ENCODE measurements at regions not wholly inside any gene's neighbourhood (a gene's known extent, or its start where the extent isn't known, plus 50 kb on each side); places are given as distances from the start of the nearest gene placed in this dataset.

- H3K27me3 ChIP-seq = no peaks in the 10 kb centered on the region
- DNase-seq (no peak), ATAC-seq (no peak), FAIRE-seq (no peak)
- no peaks in the 10 kb centered on the region for H3K4me1 ChIP-seq
- intact Hi-C loops (cut with DNase I) = no loop called here
- no peak overlapping the region for H3K4me3 ChIP-seq
- TF ChIP-seq CTCF (IDR thresholded peaks at IDR 0.05) = no peak
- H3K9me3 ChIP-seq = no peaks in the 10 kb centered on the region
- no peaks in the 10 kb centered on the region for H3K36me3 ChIP-seq
- 76 to 86% methylated on average over 1 of the region's 1 CpG for WGBS, 2 donors
- H3K27ac ChIP-seq = no peak overlapping the region
Measured at GRCh38 chr7:92992932-92993331, 124.8 kb downstream of the SAMD9 start.

- Histone ChIP-seq H3K27ac (no peak overlapping the region), H3K4me3 (no peak overlapping the region), H3K27me3 (no peaks in the 10 kb centered on the region), H3K36me3 (no peaks in the 10 kb centered on the region), H3K4me1 (no peaks in the 10 kb centered on the region), H3K9me3 (no peaks in the 10 kb centered on the region)
- FAIRE-seq = no peak
- ATAC-seq = no peak
- 70% methylated on average over 3 of the region's 3 CpGs for WGBS, 2 donors
- no peak for TF ChIP-seq CTCF (IDR thresholded peaks at IDR 0.05)
- intact Hi-C loops (cut with DNase I) = no loop called here
- DNase-seq = no peak
Measured at GRCh38 chr7:92992483-92992882, 125.3 kb downstream of the SAMD9 start.

DNA sequence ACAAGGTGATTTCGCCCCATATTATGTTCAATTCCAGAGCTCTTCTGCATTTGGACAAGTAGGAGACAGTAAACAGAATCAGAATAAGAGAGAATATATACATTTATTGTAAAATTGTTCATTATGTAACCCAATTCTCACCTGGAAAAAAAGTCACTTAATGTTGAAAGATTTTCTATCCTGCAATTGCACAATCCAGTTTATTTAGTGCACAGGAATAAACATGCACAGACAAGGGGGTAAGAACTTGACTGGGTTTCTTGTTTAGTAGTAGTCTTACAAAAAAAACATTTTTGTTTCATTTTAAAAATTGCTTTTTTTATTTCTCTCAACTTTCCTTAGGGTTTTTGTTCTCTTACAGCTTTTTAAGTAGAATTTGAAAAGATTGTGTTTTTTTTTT is 126.6 kb downstream of the SAMD9 start:
- H3K27me3 ChIP-seq = no peaks in the 10 kb centered on the region
- no peaks in the 10 kb centered on the region for H3K4me1 ChIP-seq
- TF ChIP-seq CTCF (IDR thresholded peaks at IDR 0.05) = no peak
- no peak for ATAC-seq
- no peak overlapping the region for H3K4me3 ChIP-seq
- H3K27ac ChIP-seq = no peak overlapping the region
- DNase-seq = no peak
- FAIRE-seq = no peak
- no peaks in the 10 kb centered on the region for H3K36me3 ChIP-seq
- whole genome bisulfite sequencing, 2 donors = 87 to 95% methylated on average over 1 of the region's 1 CpG
- H3K9me3 ChIP-seq = no peaks in the 10 kb centered on the region
- intact Hi-C loops (cut with DNase I) = no loop called here

DNA sequence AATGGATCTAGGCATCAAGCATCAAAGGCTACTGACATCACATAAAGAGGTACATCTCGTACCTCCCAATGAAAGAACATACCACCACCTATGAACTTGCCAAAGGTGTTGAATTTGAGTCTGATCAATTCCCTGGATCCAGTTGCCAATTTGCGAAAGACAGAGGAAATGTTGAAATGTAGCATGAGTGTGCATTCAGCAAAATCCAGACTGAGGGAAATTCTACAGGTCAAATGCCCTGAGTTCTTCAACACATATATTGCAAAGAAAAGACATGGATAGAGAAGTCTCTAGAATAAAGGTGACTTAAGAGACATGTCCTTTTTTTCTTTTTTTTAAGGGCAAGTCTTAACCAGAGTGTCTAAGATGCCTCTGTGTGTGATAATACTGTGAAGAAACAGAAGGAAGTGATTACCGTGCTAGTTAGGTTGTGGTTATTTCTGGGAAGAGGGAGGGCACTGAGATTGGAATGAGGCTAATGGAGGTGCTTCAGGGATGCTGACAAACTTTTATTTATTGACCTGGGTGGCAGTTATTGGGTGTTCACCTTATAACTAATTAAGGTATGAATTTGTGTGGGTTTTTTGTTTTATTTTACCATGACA is 128.7 kb downstream of the SAMD9 start:
- H3K27ac ChIP-seq = no peak overlapping the region
- no peaks in the 10 kb centered on the region for H3K4me1 ChIP-seq
- ATAC-seq = no peak
- WGBS, 2 donors = 63 to 80% methylated on average over 3 of the region's 3 CpGs
- no peaks in the 10 kb centered on the region for H3K27me3 ChIP-seq
- no peak for DNase-seq
- H3K4me3 ChIP-seq = no peak overlapping the region
- TF ChIP-seq CTCF (IDR thresholded peaks at IDR 0.05) = no peak
- intact Hi-C loops (cut with DNase I) = no loop called here
- no peaks in the 10 kb centered on the region for H3K9me3 ChIP-seq
- H3K36me3 ChIP-seq = no peaks in the 10 kb centered on the region
- FAIRE-seq = no peak

DNA sequence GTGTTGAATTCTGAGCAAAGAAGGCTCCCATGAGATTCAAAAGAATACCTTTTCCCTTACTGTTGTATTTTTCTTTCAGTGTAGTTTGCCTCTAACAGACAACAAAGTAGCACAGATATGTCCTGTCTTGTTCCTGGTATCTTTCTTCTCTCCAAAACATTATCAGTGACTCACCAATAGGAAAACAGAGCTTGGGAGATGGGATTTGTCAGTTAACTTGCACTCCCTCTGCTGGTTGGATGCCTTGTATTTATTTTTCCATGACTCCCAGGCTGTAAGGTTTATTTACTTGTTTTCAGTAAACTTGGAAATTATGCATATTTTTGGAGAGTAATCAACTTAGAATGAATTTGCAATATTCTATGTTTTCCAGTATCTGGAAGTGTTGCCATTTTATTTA is 129.7 kb downstream of the SAMD9 start:
- Histone ChIP-seq H3K27me3 (no peaks in the 10 kb centered on the region), H3K27ac (no peak overlapping the region), H3K4me3 (no peak overlapping the region), H3K36me3 (no peaks in the 10 kb centered on the region), H3K9me3 (no peaks in the 10 kb centered on the region), H3K4me1 (no peaks in the 10 kb centered on the region)
- FAIRE-seq (no peak), ATAC-seq (peak in 2 of 4 donors; percentile 40 to 43), DNase-seq (no peak)
- TF ChIP-seq CTCF (IDR thresholded peaks at IDR 0.05) = peak in 1 of 4 donors; percentile 14
- intact Hi-C loops (cut with DNase I) = no loop called here
